ENCODE measurements at regions not wholly inside any gene's neighbourhood (a gene's known extent, or its start where the extent isn't known, plus 50 kb on each side); places are given as distances from the start of the nearest gene placed in this dataset.

DNA sequence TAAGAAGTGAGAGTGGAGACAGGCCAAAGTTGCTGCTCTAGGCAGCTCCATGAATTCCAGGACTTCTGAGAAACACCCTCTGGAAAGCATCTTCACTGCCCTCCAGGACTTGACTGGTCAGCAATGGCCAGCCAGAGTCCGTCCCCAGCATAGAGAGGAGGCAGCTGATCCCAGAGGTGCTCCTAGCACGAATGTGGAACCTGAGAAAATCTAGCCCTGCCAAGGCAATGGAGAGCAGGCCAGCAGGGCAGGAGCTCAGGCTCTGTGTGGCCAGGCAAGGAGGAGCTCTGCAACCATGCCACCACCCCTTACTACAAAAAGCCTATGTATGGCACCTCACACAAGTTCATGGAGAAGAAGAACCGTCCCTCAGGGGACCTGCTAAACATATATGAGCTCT lies 56.1 kb upstream of the SPTLC1 start:
- Histone ChIP-seq H4K20me1 (ENCODE audit: insufficient read depth, low read length) (no peaks in the 10 kb centered on the region), H3K9ac (ENCODE audit: low read length) (no peak overlapping the region), H3K36me3 (replicated peaks; ENCODE audit: insufficient read depth, low read length) (no peaks in the 10 kb centered on the region), H2AFZ (ENCODE audit: low read length) (no peak overlapping the region), H3K79me2 (ENCODE audit: low read length) (no peaks in the 10 kb centered on the region), H3K4me3 (ENCODE audit: low read length) (no peak overlapping the region), H3K4me1 (ENCODE audit: low read length) (no peaks in the 10 kb centered on the region), H3F3A (ENCODE audit: insufficient read depth, low read length) (no peaks in the 10 kb centered on the region), H3K4me2 (ENCODE audit: low read depth, low read length) (no peak overlapping the region), H3K27ac (ENCODE audit: low read length) (no peak overlapping the region), H3K9me2 (replicated peaks; ENCODE audit: insufficient read depth, low read length) (no peaks in the 10 kb centered on the region), H3K27me3 (replicated peaks; ENCODE audit: insufficient read depth, low read length) (no peaks in the 10 kb centered on the region), H3K9me3 (replicated peaks; ENCODE audit: insufficient read depth, low read length) (no peaks in the 10 kb centered on the region)
- DNase-seq, result no peak
- no peak for TF ChIP-seq EZH2phosphoT487 (IDR thresholded peaks at IDR 0.05; ENCODE audit: low read length)
- TF ChIP-seq, protein P1, sequence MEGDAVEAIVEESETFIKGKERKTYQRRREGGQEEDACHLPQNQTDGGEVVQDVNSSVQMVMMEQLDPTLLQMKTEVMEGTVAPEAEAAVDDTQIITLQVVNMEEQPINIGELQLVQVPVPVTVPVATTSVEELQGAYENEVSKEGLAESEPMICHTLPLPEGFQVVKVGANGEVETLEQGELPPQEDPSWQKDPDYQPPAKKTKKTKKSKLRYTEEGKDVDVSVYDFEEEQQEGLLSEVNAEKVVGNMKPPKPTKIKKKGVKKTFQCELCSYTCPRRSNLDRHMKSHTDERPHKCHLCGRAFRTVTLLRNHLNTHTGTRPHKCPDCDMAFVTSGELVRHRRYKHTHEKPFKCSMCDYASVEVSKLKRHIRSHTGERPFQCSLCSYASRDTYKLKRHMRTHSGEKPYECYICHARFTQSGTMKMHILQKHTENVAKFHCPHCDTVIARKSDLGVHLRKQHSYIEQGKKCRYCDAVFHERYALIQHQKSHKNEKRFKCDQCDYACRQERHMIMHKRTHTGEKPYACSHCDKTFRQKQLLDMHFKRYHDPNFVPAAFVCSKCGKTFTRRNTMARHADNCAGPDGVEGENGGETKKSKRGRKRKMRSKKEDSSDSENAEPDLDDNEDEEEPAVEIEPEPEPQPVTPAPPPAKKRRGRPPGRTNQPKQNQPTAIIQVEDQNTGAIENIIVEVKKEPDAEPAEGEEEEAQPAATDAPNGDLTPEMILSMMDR (IDR thresholded peaks at IDR 0.05; ENCODE audit: low read length), result no peak
- no peak for TF ChIP-seq EZH2 (optimal IDR thresholded peaks at IDR 0.05; ENCODE audit: low read depth, low read length)

DNA sequence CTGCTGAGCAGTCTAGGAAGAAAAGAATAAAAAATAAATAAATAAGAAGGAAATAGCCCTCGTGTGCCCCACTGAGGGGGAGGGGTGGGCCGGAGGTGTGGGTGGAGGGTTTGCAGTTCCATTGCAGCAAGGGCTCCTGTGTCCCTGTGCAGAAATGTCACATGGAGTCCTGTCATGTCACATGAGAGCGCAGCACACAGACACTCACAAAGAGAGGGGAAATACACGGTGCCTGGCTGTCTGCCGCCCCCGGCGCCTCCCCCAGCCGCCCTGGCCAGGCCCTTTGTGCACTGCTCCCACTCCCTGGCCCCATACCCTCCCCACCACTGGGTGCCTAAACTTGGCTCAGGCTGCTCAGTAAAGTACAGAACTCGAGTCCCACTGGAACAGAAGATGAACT lies 55.6 kb upstream of the SPTLC1 start:
- H2AFZ ChIP-seq (ENCODE audit: low read length), result no peak overlapping the region
- no peaks in the 10 kb centered on the region for H3K79me2 ChIP-seq (ENCODE audit: low read length)
- H3K27me3 ChIP-seq (replicated peaks; ENCODE audit: insufficient read depth, low read length), result no peaks in the 10 kb centered on the region
- TF ChIP-seq, protein P1 (IDR thresholded peaks at IDR 0.05; ENCODE audit: low read length), result no peak
- TF ChIP-seq EZH2 (optimal IDR thresholded peaks at IDR 0.05; ENCODE audit: low read depth, low read length) (no peak), EZH2phosphoT487 (IDR thresholded peaks at IDR 0.05; ENCODE audit: low read length) (no peak)
- no peak overlapping the region for H3K27ac ChIP-seq (ENCODE audit: low read length)
- no peaks in the 10 kb centered on the region for H3F3A ChIP-seq (ENCODE audit: insufficient read depth, low read length)
- H3K9ac ChIP-seq (ENCODE audit: low read length), result no peak overlapping the region
- H3K4me2 ChIP-seq (ENCODE audit: low read depth, low read length), result no peak overlapping the region
- DNase-seq, result no peak
- H3K36me3 ChIP-seq (replicated peaks; ENCODE audit: insufficient read depth, low read length), result no peaks in the 10 kb centered on the region
- H3K9me3 ChIP-seq (replicated peaks; ENCODE audit: insufficient read depth, low read length), result no peaks in the 10 kb centered on the region
- no peaks in the 10 kb centered on the region for H4K20me1 ChIP-seq (ENCODE audit: insufficient read depth, low read length)
- H3K4me3 ChIP-seq (ENCODE audit: low read length), result no peak overlapping the region
- H3K9me2 ChIP-seq (replicated peaks; ENCODE audit: insufficient read depth, low read length), result no peaks in the 10 kb centered on the region
- no peaks in the 10 kb centered on the region for H3K4me1 ChIP-seq (ENCODE audit: low read length)

DNA sequence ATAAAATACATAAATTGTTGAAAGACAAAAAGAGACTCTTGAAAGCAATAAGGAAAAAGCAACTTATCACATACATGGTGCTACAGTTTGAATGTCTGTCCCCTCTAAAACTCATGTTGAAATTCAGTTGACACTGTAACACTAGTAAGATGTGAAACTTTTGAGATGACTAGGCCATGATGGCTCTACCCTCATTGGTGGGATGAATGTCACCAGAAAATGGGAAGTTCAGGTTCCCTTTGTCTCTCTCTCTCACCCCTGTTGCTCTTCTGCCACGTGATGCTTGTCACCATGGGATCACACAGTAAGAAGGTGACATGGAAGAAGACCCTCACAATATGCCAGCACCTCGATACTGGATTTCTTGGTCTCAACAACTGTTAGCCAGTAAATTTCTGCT lies 50.3 kb upstream of the SPTLC1 start:
- H2AFZ ChIP-seq (ENCODE audit: low read length), result no peak overlapping the region
- no peak for DNase-seq
- no peaks in the 10 kb centered on the region for H3K79me2 ChIP-seq (ENCODE audit: low read length)
- no peaks in the 10 kb centered on the region for H3F3A ChIP-seq (ENCODE audit: insufficient read depth, low read length)
- H3K9me3 ChIP-seq (replicated peaks; ENCODE audit: insufficient read depth, low read length), result no peaks in the 10 kb centered on the region
- no peaks in the 10 kb centered on the region for H4K20me1 ChIP-seq (ENCODE audit: insufficient read depth, low read length)
- H3K4me3 ChIP-seq (ENCODE audit: low read length), result no peak overlapping the region
- H3K4me2 ChIP-seq (ENCODE audit: low read depth, low read length), result no peak overlapping the region
- no peaks in the 10 kb centered on the region for H3K4me1 ChIP-seq (ENCODE audit: low read length)
- H3K9ac ChIP-seq (ENCODE audit: low read length), result no peak overlapping the region
- no peaks in the 10 kb centered on the region for H3K36me3 ChIP-seq (replicated peaks; ENCODE audit: insufficient read depth, low read length)
- TF ChIP-seq EZH2 (optimal IDR thresholded peaks at IDR 0.05; ENCODE audit: low read depth, low read length), result no peak
- no peak for TF ChIP-seq EZH2phosphoT487 (IDR thresholded peaks at IDR 0.05; ENCODE audit: low read length)
- TF ChIP-seq, protein P1 (IDR thresholded peaks at IDR 0.05; ENCODE audit: low read length), result no peak
- no peaks in the 10 kb centered on the region for H3K27me3 ChIP-seq (replicated peaks; ENCODE audit: insufficient read depth, low read length)
- H3K9me2 ChIP-seq (replicated peaks; ENCODE audit: insufficient read depth, low read length), result no peaks in the 10 kb centered on the region
- H3K27ac ChIP-seq (ENCODE audit: low read length), result no peak overlapping the region
